ENCODE measurements at regions not wholly inside any gene's neighbourhood (a gene's known extent, or its start where the extent isn't known, plus 50 kb on each side); places are given as distances from the start of the nearest gene placed in this dataset.
"Not testable (repeated sequence)": the region's sequence is repeated elsewhere in the genome, so short reads cannot be mapped to it uniquely, and the experiment has no call there.

- DNase-seq (ENCODE audit: low read depth in 2 of 2, low spot score in 1 of 2), result no peak
These were observed 322.3 kb downstream of the DLEU7 start for GRCh38 chr13:50521006-50521830.

GRCh38 chr13:50521831-50522149 is 321.7 kb downstream of the DLEU7 start:
- no peak for DNase-seq (ENCODE audit: low read depth in 2 of 2, low spot score in 1 of 2)

- no peak for DNase-seq (ENCODE audit: low read depth in 2 of 2, low spot score in 1 of 2)
These were observed 321.0 kb downstream of the DLEU7 start for GRCh38 chr13:50522506-50522905.

- DNase-seq (ENCODE audit: low read depth in 2 of 2, low spot score in 1 of 2), result no peak
These were observed 320.2 kb downstream of the DLEU7 start for GRCh38 chr13:50523307-50523706.

GRCh38 chr13:50524560-50524959 is 318.9 kb downstream of the DLEU7 start:
- DNase-seq (ENCODE audit: low read depth in 2 of 2, low spot score in 1 of 2), result no peak

GRCh38 chr13:50526661-50527071 is 316.8 kb downstream of the DLEU7 start:
- no peak for DNase-seq (ENCODE audit: low read depth in 2 of 2, low spot score in 1 of 2)

GRCh38 chr13:50527188-50527587 is 316.3 kb downstream of the DLEU7 start:
- no peak for DNase-seq (ENCODE audit: low read depth in 2 of 2, low spot score in 1 of 2)

- no peak for DNase-seq (ENCODE audit: low read depth in 2 of 2, low spot score in 1 of 2)
These were observed 315.6 kb downstream of the DLEU7 start for GRCh38 chr13:50527612-50528509.

- DNase-seq (ENCODE audit: low read depth in 2 of 2, low spot score in 1 of 2), result no peak
These were observed 314.2 kb downstream of the DLEU7 start for GRCh38 chr13:50529154-50529882.

- DNase-seq (ENCODE audit: low read depth in 2 of 2, low spot score in 1 of 2), result no peak
These were observed 311.3 kb downstream of the DLEU7 start for GRCh38 chr13:50531917-50532899.

- DNase-seq (ENCODE audit: low read depth in 2 of 2, low spot score in 1 of 2), result no peak
These were observed 308.4 kb downstream of the DLEU7 start for GRCh38 chr13:50535050-50535449.

- no peak for DNase-seq (ENCODE audit: low read depth in 2 of 2, low spot score in 1 of 2)
These were observed 306.5 kb downstream of the DLEU7 start for GRCh38 chr13:50537029-50537428.

GRCh38 chr13:50539791-50540530 is 303.5 kb downstream of the DLEU7 start:
- no peak for DNase-seq (ENCODE audit: low read depth in 2 of 2, low spot score in 1 of 2)

GRCh38 chr13:50543141-50543540 is 300.4 kb downstream of the DLEU7 start:
- no peak for DNase-seq (ENCODE audit: low read depth in 2 of 2, low spot score in 1 of 2)

GRCh38 chr13:50543782-50544181 is 299.7 kb downstream of the DLEU7 start:
- no peak for DNase-seq (ENCODE audit: low read depth in 2 of 2, low spot score in 1 of 2)

- no peak for DNase-seq (ENCODE audit: low read depth in 2 of 2, low spot score in 1 of 2)
These were observed 299.3 kb downstream of the DLEU7 start for GRCh38 chr13:50544211-50544610.

- not testable (repeated sequence) for DNase-seq (ENCODE audit: low read depth in 2 of 2, low spot score in 1 of 2)
These were observed 296.3 kb downstream of the DLEU7 start for GRCh38 chr13:50547175-50547574.

GRCh38 chr13:50548586-50548985 is 294.9 kb downstream of the DLEU7 start:
- DNase-seq (ENCODE audit: low read depth in 2 of 2, low spot score in 1 of 2), result no peak

GRCh38 chr13:50549221-50549942 is 294.1 kb downstream of the DLEU7 start:
- DNase-seq (ENCODE audit: low read depth in 2 of 2, low spot score in 1 of 2), result no peak
